Transverse colon (tissue), 4 donors: ENCODE measurements at regions not wholly inside any gene's neighbourhood (a gene's known extent, or its start where the extent isn't known, plus 50 kb on each side); places are given as distances from the start of the nearest gene placed in this dataset.

Source experiments
- CTCF ChIP-seq, 5 experiments: fragments of 200-600 bp in 3 of 5; fragments of 450-650 bp in 2 of 5; sonication (generic) in 3 of 5; IDR thresholded peaks; 1 replicate in 2 of 5; 2 replicates in 3 of 5; pipeline ENCODE4 v1.5.1; 2016 to 2017; ENCODE audit warnings: antibody characterized with exemption in 5 of 5, inconsistent platforms in 3 of 5, mild to moderate bottlenecking in 2 of 5, moderate library complexity in 1 of 5
- EP300 ChIP-seq: sonication (generic); formaldehyde crosslinking; IDR thresholded peaks from one replicate; pipeline ENCODE4 v1.6.1; 2017; ENCODE audit warnings: antibody characterized with exemption, low read depth
- POLR2A ChIP-seq: fragments of 450-650 bp; IDR thresholded peaks from one replicate; pipeline ENCODE4 v1.6.1; 2016; ENCODE audit warnings: antibody characterized with exemption, mild to moderate bottlenecking, moderate library complexity
- POLR2AphosphoS5 ChIP-seq, 3 donors: sonication (generic); formaldehyde crosslinking; IDR thresholded peaks; one replicate each; pipeline ENCODE4 v1.6.1; 2016; ENCODE audit warnings: antibody characterized with exemption in 3 of 3

DNA sequence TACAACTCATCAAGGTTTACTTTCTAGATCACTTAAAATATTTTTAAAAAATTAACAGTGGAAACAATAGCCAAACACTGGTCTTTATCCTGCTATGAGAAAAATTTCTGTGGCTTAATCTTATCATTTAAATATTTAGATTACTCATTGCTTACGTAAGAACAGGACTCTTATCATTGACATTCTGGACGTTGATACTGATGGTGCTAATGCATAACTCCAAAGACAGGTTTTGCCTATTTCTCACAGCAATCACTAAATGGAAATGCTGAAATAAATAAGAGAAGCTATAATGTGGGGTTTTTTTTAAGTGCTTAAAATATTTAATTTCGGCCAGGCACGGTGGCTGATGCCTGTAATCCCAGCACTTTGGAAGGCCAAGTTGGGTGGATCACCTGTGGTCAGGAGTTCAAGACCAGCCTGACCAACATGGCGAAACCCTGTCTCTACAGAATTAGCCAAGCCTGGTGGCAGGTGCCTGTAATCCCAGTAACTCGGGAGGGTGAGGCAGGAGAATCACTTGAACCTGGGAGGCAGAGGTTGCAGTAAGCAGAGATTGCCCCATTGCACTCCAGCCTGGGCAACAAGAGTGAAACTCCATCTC is 195.0 kb downstream of the HGF start:
- TF ChIP-seq EP300 (no peak), POLR2A (no peak), CTCF (IDR thresholded peaks at IDR 0.05) (no peak), POLR2AphosphoS5 (IDR thresholded peaks at IDR 0.05) (no peak)
